Neural progenitor cell (in vitro differentiated cells): ENCODE measurements at regions not wholly inside any gene's neighbourhood (a gene's known extent, or its start where the extent isn't known, plus 50 kb on each side); places are given as distances from the start of the nearest gene placed in this dataset.
"Not testable (repeated sequence)": the region's sequence is repeated elsewhere in the genome, so short reads cannot be mapped to it uniquely, and the experiment has no call there.

Source experiments
- CTCF ChIP-seq: fragments of 200-600 bp; sonication (generic); IDR thresholded peaks from 2 replicates; pipeline ENCODE4 v1.5.1; 2017; ENCODE audit warnings: antibody characterized with exemption, mild to moderate bottlenecking
- EZH2 ChIP-seq: fragments of 200-600 bp; sonication (generic); IDR thresholded peaks from 2 replicates; pipeline ENCODE4 v1.6.1; 2017; ENCODE audit warnings: antibody characterized with exemption, mild to moderate bottlenecking, moderate library complexity
- EZH2phosphoT487 ChIP-seq: fragments of 200-600 bp; sonication (generic); IDR thresholded peaks from 2 replicates; pipeline ENCODE4 v1.6.1; 2017; ENCODE audit warnings: antibody characterized with exemption

GRCh38 chr1:144537234-144537633 lies 55.5 kb upstream of the PPIAL4F start:
- not testable (repeated sequence) for TF ChIP-seq CTCF, EZH2, EZH2phosphoT487
